Hepatocyte (in vitro differentiated cells): ENCODE measurements at regions not wholly inside any gene's neighbourhood (a gene's known extent, or its start where the extent isn't known, plus 50 kb on each side); places are given as distances from the start of the nearest gene placed in this dataset.

Source experiments
- DNase-seq: peaks from one replicate; pipeline ENCODE4 v3.0.0-alpha.2; 2016; ENCODE audit warnings: low spot score
- H2AFZ ChIP-seq: fragments of 200-600 bp; sonication (generic); 2 replicates; pipeline ENCODE4 v1.6.0; 2016; ENCODE audit warnings: antibody characterized with exemption, mild to moderate bottlenecking
- H3K27ac ChIP-seq: fragments of 200-600 bp; sonication (generic); 2 replicates; pipeline ENCODE4 v1.5.1; 2016; ENCODE audit warnings: mild to moderate bottlenecking
- H3K27me3 ChIP-seq: fragments of 200-600 bp; sonication (generic); 2 replicates; pipeline ENCODE4 v1.6.1; 2016
- H3K36me3 ChIP-seq: fragments of 200-600 bp; sonication (generic); replicated peaks from 2 replicates; pipeline ENCODE4 v1.5.1; 2016; ENCODE audit warnings: low read depth; ENCODE audit not compliant: insufficient read depth
- H3K4me1 ChIP-seq: fragments of 200-600 bp; sonication (generic); 2 replicates; pipeline ENCODE4 v1.5.1; 2016; ENCODE audit warnings: mild to moderate bottlenecking, moderate library complexity; ENCODE audit not compliant: insufficient read depth
- H3K4me2 ChIP-seq: fragments of 200-600 bp; sonication (generic); 2 replicates; pipeline ENCODE4 v1.6.0; 2016
- H3K4me3 ChIP-seq: fragments of 200-600 bp; sonication (generic); 2 replicates; pipeline ENCODE4 v1.5.1; 2016; ENCODE audit warnings: mild to moderate bottlenecking
- H3K79me2 ChIP-seq: fragments of 200-600 bp; sonication (generic); 2 replicates; pipeline ENCODE4 v1.6.0; 2017; ENCODE audit warnings: mild to moderate bottlenecking
- H3K9me2 ChIP-seq: fragments of 200-600 bp; sonication (generic); replicated peaks from 2 replicates; pipeline ENCODE4 v1.6.0; 2017; ENCODE audit warnings: mild to moderate bottlenecking; ENCODE audit not compliant: insufficient read depth
- H3K9me3 ChIP-seq: fragments of 200-600 bp; sonication (generic); 2 replicates; pipeline ENCODE4 v1.5.1; 2016; ENCODE audit warnings: low read depth, mild to moderate bottlenecking
- H4K20me1 ChIP-seq: fragments of 200-600 bp; sonication (generic); 2 replicates; pipeline ENCODE4 v1.6.0; 2016; ENCODE audit warnings: mild to moderate bottlenecking; ENCODE audit not compliant: insufficient read depth, poor library complexity, severe bottlenecking
- EZH2 ChIP-seq: fragments of 200-600 bp; sonication (generic); IDR thresholded peaks from 2 replicates; pipeline ENCODE4 v1.6.1; 2016; ENCODE audit warnings: antibody characterized with exemption, mild to moderate bottlenecking, borderline replicate concordance
- EZH2phosphoT487 ChIP-seq: fragments of 200-600 bp; sonication (generic); IDR thresholded peaks from one replicate; pipeline ENCODE4 v1.6.1; 2018; ENCODE audit warnings: antibody characterized with exemption, mild to moderate bottlenecking, low read depth, moderate library complexity; ENCODE audit not compliant: unreplicated experiment, severe bottlenecking
- WGBS: methylation state at CpG from one replicate; pipeline ENCODE4 v1.1.6; 2016; ENCODE audit warnings: low lambda C conversion rate; ENCODE audit errors: missing lambda C conversion rate; 5-methylcytosine and 5-hydroxymethylcytosine counted together
- TF ChIP-seq, protein P1 (sequence below): fragments of 200-600 bp; sonication (generic); IDR thresholded peaks from 2 replicates; pipeline ENCODE4 v1.5.1; 2016; ENCODE audit warnings: antibody characterized with exemption, mild to moderate bottlenecking; ENCODE audit not compliant: poor library complexity

DNA sequence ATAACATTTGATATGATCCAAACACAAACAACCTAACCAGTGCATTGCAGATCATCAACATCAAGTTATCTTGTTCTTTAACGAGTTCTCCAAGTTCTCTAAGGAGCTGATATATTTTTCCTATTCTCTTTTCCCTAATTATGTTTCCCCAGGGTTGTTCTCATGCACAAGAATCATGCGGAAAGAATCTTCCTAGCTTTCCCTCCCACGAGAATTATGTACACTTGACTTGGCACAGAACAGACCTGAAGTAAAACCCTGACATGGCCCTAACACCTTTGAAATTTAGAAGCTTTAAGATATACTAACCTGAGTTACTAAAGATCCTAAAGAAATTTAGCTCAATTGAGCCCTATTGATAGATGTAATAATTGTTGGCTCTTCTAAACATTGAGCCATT lies 110.7 kb upstream of the FST start:
- H3K36me3 ChIP-seq, result no peaks in the 10 kb centered on the region
- 80% methylated on average over 3 of the region's 3 CpGs for WGBS
- no peak for DNase-seq
- H3K4me2 ChIP-seq, result no peak overlapping the region
- H2AFZ ChIP-seq, result no peak overlapping the region
- H3K9me3 ChIP-seq, result no peaks in the 10 kb centered on the region
- H4K20me1 ChIP-seq, result no peaks in the 10 kb centered on the region
- TF ChIP-seq, protein P1, sequence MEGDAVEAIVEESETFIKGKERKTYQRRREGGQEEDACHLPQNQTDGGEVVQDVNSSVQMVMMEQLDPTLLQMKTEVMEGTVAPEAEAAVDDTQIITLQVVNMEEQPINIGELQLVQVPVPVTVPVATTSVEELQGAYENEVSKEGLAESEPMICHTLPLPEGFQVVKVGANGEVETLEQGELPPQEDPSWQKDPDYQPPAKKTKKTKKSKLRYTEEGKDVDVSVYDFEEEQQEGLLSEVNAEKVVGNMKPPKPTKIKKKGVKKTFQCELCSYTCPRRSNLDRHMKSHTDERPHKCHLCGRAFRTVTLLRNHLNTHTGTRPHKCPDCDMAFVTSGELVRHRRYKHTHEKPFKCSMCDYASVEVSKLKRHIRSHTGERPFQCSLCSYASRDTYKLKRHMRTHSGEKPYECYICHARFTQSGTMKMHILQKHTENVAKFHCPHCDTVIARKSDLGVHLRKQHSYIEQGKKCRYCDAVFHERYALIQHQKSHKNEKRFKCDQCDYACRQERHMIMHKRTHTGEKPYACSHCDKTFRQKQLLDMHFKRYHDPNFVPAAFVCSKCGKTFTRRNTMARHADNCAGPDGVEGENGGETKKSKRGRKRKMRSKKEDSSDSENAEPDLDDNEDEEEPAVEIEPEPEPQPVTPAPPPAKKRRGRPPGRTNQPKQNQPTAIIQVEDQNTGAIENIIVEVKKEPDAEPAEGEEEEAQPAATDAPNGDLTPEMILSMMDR, result no peak
- no peak for TF ChIP-seq EZH2
- no peak for TF ChIP-seq EZH2phosphoT487
- no peaks in the 10 kb centered on the region for H3K79me2 ChIP-seq
- H3K27ac ChIP-seq, result no peak overlapping the region
- no peaks in the 10 kb centered on the region for H3K4me1 ChIP-seq
- no peak overlapping the region for H3K4me3 ChIP-seq
- H3K9me2 ChIP-seq, result no peaks in the 10 kb centered on the region
- H3K27me3 ChIP-seq, result no peaks in the 10 kb centered on the region

DNA sequence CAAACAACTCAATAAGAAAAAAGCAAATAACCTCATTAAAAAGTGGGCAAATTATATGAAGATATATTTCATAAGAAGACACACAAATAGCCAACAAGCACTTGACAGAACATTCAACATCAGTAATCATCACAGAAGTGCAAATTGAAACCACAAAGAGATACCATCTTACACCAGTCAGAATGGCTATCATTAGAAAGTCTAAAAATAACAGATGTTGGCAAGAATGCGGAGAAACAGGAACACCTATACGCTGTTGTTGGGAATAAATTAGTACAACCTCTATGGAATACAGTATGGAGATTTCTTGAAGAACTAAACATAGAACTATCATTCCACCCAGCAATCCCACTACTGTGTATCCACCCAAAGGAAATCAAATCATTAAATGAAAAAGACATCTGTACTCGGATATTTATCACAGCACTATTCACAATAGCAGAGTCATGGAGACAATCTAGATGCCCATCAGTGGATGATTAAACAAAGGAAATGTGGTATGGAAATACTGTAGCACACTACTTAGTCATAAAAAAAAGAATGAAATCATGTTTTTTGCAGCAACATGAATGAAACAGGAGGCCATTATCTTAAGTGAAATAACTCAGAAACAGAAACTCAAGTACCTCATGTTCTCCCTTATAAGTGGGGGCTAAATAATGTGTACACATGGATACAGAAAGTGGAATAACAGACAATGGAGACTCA lies 106.8 kb upstream of the FST start:
- Histone ChIP-seq H4K20me1 (no peaks in the 10 kb centered on the region), H3K4me1 (no peaks in the 10 kb centered on the region), H3K9me3 (no peaks in the 10 kb centered on the region), H3K27me3 (no peaks in the 10 kb centered on the region), H3K36me3 (no peaks in the 10 kb centered on the region), H3K4me3 (no peak overlapping the region), H3K9me2 (no peaks in the 10 kb centered on the region), H3K27ac (no peak overlapping the region), H2AFZ (no peak overlapping the region), H3K79me2 (no peaks in the 10 kb centered on the region), H3K4me2 (no peak overlapping the region)
- 89% methylated on average over 3 of the region's 3 CpGs for WGBS
- DNase-seq, result no peak
- no peak for TF ChIP-seq EZH2
- no peak for TF ChIP-seq EZH2phosphoT487
- TF ChIP-seq, protein P1, result no peak

DNA sequence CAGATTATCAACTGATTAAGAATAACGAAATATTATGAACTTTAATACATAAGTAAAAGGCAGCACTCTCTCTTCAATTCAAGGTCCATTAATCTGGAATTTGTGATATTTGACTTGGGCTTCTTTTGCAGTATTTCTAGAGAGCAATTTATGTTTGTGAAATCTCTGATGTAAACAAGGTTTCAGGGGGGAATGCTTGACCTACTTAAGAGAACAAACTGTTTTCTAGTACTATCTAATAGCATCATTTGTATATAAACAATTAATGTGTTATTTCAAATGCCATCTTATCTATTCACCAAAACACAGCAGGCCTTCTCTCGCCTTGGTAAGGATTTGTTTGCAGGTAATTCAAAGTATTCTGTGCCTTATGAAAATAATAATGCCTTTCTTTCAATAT lies 103.6 kb upstream of the FST start:
- TF ChIP-seq EZH2 (no peak), EZH2phosphoT487 (no peak)
- TF ChIP-seq, protein P1, result no peak
- Histone ChIP-seq H3K79me2 (no peaks in the 10 kb centered on the region), H3K4me3 (no peak overlapping the region), H3K27ac (no peak overlapping the region), H4K20me1 (no peaks in the 10 kb centered on the region), H3K4me2 (no peak overlapping the region), H3K36me3 (no peaks in the 10 kb centered on the region), H3K9me2 (no peaks in the 10 kb centered on the region), H2AFZ (no peak overlapping the region), H3K27me3 (no peaks in the 10 kb centered on the region), H3K9me3 (no peaks in the 10 kb centered on the region), H3K4me1 (no peaks in the 10 kb centered on the region)
- no peak for DNase-seq
- 81% methylated on average over 2 of the region's 2 CpGs for WGBS

DNA sequence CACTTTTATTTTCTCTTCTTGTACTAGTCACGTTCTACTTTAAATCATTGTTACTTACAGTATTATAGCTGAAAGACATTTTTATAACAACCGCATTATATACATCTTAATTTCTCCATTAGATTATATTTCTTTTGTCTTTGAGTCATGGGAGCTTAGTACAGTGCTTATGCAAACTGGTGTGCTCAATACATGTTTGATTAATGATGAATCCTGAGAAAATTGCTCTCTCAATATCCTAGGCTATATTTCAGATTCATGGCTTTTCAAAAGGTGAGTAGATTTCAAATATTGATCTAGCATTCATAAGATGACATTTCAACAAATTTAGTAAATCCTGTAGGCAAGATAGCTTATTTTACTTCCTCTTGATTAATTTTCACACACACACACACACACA lies 102.2 kb upstream of the FST start:
- Histone ChIP-seq H2AFZ (no peak overlapping the region), H3K9me2 (no peaks in the 10 kb centered on the region), H3K36me3 (no peaks in the 10 kb centered on the region), H3K4me2 (no peak overlapping the region), H3K9me3 (no peaks in the 10 kb centered on the region), H3K4me1 (no peaks in the 10 kb centered on the region), H3K27me3 (no peaks in the 10 kb centered on the region), H3K4me3 (no peak overlapping the region), H4K20me1 (no peaks in the 10 kb centered on the region), H3K27ac (no peak overlapping the region), H3K79me2 (no peaks in the 10 kb centered on the region)
- DNase-seq, result no peak
- 91% methylated on average over 2 of the region's 2 CpGs for WGBS
- TF ChIP-seq EZH2 (no peak), EZH2phosphoT487 (no peak)
- TF ChIP-seq, protein P1, result no peak
